Endothelial cell of umbilical vein (primary cell): ENCODE measurements at regions not wholly inside any gene's neighbourhood (a gene's known extent, or its start where the extent isn't known, plus 50 kb on each side); places are given as distances from the start of the nearest gene placed in this dataset.

ENCODE experiments used
- BruUV-seq: library from RNA; stranded (reverse); fragments of 400-500 nt; replicated peaks from 2 replicates; lab custom pipeline; 2021; lab: Mats Ljungman, UMichigan
- CTCF ChIA-PET: fragments of 300-600, 350-600 bp; sonication (Branson Sonifier 250); formaldehyde crosslinking; loops from one replicate; lab custom pipeline; 2021; ENCODE audit warnings: antibody characterized with exemption, inconsistent platforms; lab: Charles Lee
- POLR2A ChIA-PET: fragments of 300-600, 350-600 bp; sonication (Branson Sonifier 250); formaldehyde crosslinking; loops from one replicate; lab custom pipeline; 2021; ENCODE audit warnings: antibody characterized with exemption, inconsistent platforms; lab: Charles Lee
- DNase-seq: peaks from one replicate; pipeline ENCODE4 v3.0.0-alpha.2; 2011; ENCODE audit warnings: low read depth, low spot score
- FAIRE-seq: peaks from 2 replicates; lab custom pipeline; 2011; peaks lifted over from hg19 to GRCh38; lab: Jason Lieb, UNC
- H2AFZ ChIP-seq: 2 replicates; pipeline ENCODE4 v1.6.0; 2012; ENCODE audit warnings: low read depth, low read length, control low read depth, inconsistent platforms
- H3K27ac ChIP-seq: 2 replicates; pipeline ENCODE4 v1.5.1; 2011; ENCODE audit warnings: low read depth, mild to moderate bottlenecking, control low read depth, low read length, moderate library complexity; ENCODE audit not compliant: insufficient read depth
- H3K27me3 ChIP-seq, 2 experiments: 2 replicates each; pipeline versions ENCODE4 v1.6.0 to v1.6.1; 2011; ENCODE audit warnings: low read length in 2 of 2, mixed read lengths in 1 of 2; ENCODE audit not compliant: control insufficient read depth in 2 of 2, insufficient read depth in 2 of 2
- H3K36me3 ChIP-seq, 2 experiments: 2 replicates in 1 of 2; 3 replicates in 1 of 2; pipeline ENCODE4 v1.5.1; 2011; ENCODE audit warnings: low read length in 2 of 2, mild to moderate bottlenecking in 1 of 2, moderate library complexity in 1 of 2; ENCODE audit not compliant: control insufficient read depth in 2 of 2, insufficient read depth in 2 of 2; ENCODE audit errors: extremely low read depth in 1 of 2
- H3K4me1 ChIP-seq: 3 replicates; pipeline ENCODE4 v1.5.1; 2011; ENCODE audit warnings: mild to moderate bottlenecking, low read length; ENCODE audit not compliant: control insufficient read depth, insufficient read depth; ENCODE audit errors: extremely low read depth
- H3K4me2 ChIP-seq: 2 replicates; pipeline ENCODE4 v1.6.1; 2011; ENCODE audit warnings: low read length, control low read depth, mixed read lengths; ENCODE audit not compliant: insufficient read depth
- H3K4me3 ChIP-seq, 3 experiments: fragments of 200-600 bp in 1 of 3; sonication (generic), shearing (Covaris generic) in 1 of 3; replicated peaks in 1 of 3; 2 replicates each; pipeline ENCODE4 v1.5.1; 2011 to 2016; ENCODE audit warnings: control low read depth in 3 of 3, low read length in 3 of 3, mild to moderate bottlenecking in 2 of 3, inconsistent platforms in 1 of 3, low read depth in 1 of 3, moderate library complexity in 1 of 3; ENCODE audit not compliant: insufficient read depth in 1 of 3
- H3K79me2 ChIP-seq: 2 replicates; pipeline ENCODE4 v1.6.0; 2012; ENCODE audit warnings: low read length, inconsistent platforms; ENCODE audit not compliant: control insufficient read depth, insufficient read depth
- H3K9ac ChIP-seq: replicated peaks from 2 replicates; pipeline ENCODE3; 2011; ENCODE audit warnings: low read length, control low read depth; ENCODE audit not compliant: insufficient read depth; ENCODE audit errors: extremely low read depth
- H3K9me1 ChIP-seq: replicated peaks from 3 replicates; pipeline ENCODE4 v1.6.0; 2011; ENCODE audit warnings: mild to moderate bottlenecking, low read length; ENCODE audit not compliant: control insufficient read depth, insufficient read depth; ENCODE audit errors: extremely low read depth
- H3K9me3 ChIP-seq: replicated peaks from 2 replicates; pipeline ENCODE4 v1.5.1; 2012; ENCODE audit warnings: low read length, inconsistent platforms; ENCODE audit not compliant: control insufficient read depth, insufficient read depth
- H4K20me1 ChIP-seq: replicated peaks from 2 replicates; pipeline ENCODE3; 2011; ENCODE audit warnings: mild to moderate bottlenecking, low read length; ENCODE audit not compliant: control insufficient read depth, insufficient read depth; ENCODE audit errors: extremely low read depth
- EZH2 ChIP-seq: IDR thresholded peaks from 2 replicates; pipeline ENCODE4 v1.6.1; 2012; ENCODE audit warnings: borderline replicate concordance, low read depth, mild to moderate bottlenecking, moderate library complexity, low read length, inconsistent platforms; ENCODE audit not compliant: severe bottlenecking
- FOS ChIP-seq: IDR thresholded peaks from 2 replicates; pipeline ENCODE4 v1.6.1; 2011; ENCODE audit warnings: mild to moderate bottlenecking, low read length, moderate library complexity, borderline replicate concordance; ENCODE audit not compliant: insufficient read depth
- GATA2 ChIP-seq: IDR thresholded peaks from 2 replicates; pipeline ENCODE4 v1.7.0; 2011; ENCODE audit warnings: low read depth, mild to moderate bottlenecking, moderate library complexity, mixed read lengths, low read length; ENCODE audit not compliant: insufficient read length, insufficient read depth
- JUN ChIP-seq: IDR thresholded peaks from 2 replicates; pipeline ENCODE4 v1.6.1; 2011; ENCODE audit warnings: borderline replicate concordance, low read depth; ENCODE audit not compliant: insufficient read length, insufficient read depth
- MYC ChIP-seq: IDR thresholded peaks from one replicate; pipeline ENCODE4 v1.6.1; 2011; ENCODE audit warnings: mild to moderate bottlenecking, low read depth, low read length
- POLR2A ChIP-seq: IDR thresholded peaks from 2 replicates; pipeline ENCODE4 v1.6.1; 2012; ENCODE audit warnings: low read depth, mild to moderate bottlenecking, control low read depth, low read length
- POLR2AphosphoS5 ChIP-seq: IDR thresholded peaks from 2 replicates; pipeline ENCODE4 v1.6.1; 2012; ENCODE audit warnings: low read depth, mild to moderate bottlenecking, control low read depth, low read length, moderate library complexity; ENCODE audit not compliant: insufficient read depth
- dilution Hi-C: fragments of 300-500 bp; cut with MboI; formaldehyde crosslinking; loops from one replicate; pipeline ENCODE4 v1.15.0; 2019; ENCODE audit warnings: low sequenced_read_pairs; ENCODE audit not compliant: extremely low pct_ligation_motif_present
- intact Hi-C: fragments of 100-400 bp; cut with micrococcal nuclease; formaldehyde crosslinking; loops from one replicate; pipeline ENCODE4 v1.10.0; 2022
- TF ChIP-seq, protein P1 (sequence below): IDR thresholded peaks from 2 replicates; pipeline ENCODE4 v1.6.1; 2011; ENCODE audit not compliant: insufficient read depth, insufficient read length
- TF ChIP-seq, protein P2 (sequence below), 2 donors: IDR thresholded peaks; 1 replicate in 1 of 2; 2 replicates in 1 of 2; pipeline ENCODE4 v1.5.1; 2011; ENCODE audit warnings: low read length in 2 of 2, mild to moderate bottlenecking in 2 of 2, moderate library complexity in 2 of 2, control low read depth in 1 of 2, inconsistent platforms in 1 of 2, low read depth in 1 of 2; ENCODE audit not compliant: insufficient read depth in 1 of 2; ENCODE audit errors: extremely low read depth in 1 of 2

DNA sequence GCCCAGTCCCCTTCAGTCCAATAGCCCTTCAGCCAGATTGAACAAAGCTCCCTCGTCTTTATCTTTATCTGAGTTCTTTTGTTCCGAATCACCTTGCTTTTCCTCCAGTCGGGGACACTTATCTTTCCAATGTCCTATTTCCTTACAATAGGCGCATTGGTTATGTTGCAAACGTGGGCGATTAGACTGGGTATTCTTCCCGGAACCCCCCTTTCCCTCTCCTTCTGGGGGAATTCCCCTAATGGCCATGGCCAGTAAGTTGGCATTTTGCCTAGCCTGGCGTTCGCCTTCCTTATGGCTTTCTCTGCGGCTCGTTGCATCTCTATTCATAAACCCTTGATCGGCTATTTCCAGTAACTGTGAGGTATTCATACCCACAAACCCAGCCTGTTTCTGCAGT is 82.2 kb upstream of the VEPH1 start:
- DNase-seq (no peak), FAIRE-seq (no peak)
- POLR2A ChIA-PET = no interaction called here
- Histone ChIP-seq H3K9me3 (no peaks in the 10 kb centered on the region), H3K9me1 (no peaks in the 10 kb centered on the region), H3K4me2 (no peak overlapping the region), H4K20me1 (no peaks in the 10 kb centered on the region), H3K9ac (no peak overlapping the region), H3K27ac (no peak overlapping the region), H3K79me2 (no peaks in the 10 kb centered on the region), H2AFZ (no peak overlapping the region), H3K27me3 (peaks cover 0 to 5% of the 10 kb centered on the region in 2 experiments), H3K4me3 (no peak overlapping the region), H3K4me1 (no peaks in the 10 kb centered on the region), H3K36me3 (no peaks in the 10 kb centered on the region)
- dilution Hi-C loops (no loop called here), intact Hi-C loops (no loop called here)
- BruUV-seq = no TSS peak
- TF ChIP-seq, protein P1, sequence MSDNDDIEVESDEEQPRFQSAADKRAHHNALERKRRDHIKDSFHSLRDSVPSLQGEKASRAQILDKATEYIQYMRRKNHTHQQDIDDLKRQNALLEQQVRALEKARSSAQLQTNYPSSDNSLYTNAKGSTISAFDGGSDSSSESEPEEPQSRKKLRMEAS = no peak
- TF ChIP-seq FOS (no peak), POLR2A (no peak), GATA2 (no peak), JUN (no peak), EZH2 (no peak), MYC (no peak), POLR2AphosphoS5 (no peak)
- TF ChIP-seq, protein P2, sequence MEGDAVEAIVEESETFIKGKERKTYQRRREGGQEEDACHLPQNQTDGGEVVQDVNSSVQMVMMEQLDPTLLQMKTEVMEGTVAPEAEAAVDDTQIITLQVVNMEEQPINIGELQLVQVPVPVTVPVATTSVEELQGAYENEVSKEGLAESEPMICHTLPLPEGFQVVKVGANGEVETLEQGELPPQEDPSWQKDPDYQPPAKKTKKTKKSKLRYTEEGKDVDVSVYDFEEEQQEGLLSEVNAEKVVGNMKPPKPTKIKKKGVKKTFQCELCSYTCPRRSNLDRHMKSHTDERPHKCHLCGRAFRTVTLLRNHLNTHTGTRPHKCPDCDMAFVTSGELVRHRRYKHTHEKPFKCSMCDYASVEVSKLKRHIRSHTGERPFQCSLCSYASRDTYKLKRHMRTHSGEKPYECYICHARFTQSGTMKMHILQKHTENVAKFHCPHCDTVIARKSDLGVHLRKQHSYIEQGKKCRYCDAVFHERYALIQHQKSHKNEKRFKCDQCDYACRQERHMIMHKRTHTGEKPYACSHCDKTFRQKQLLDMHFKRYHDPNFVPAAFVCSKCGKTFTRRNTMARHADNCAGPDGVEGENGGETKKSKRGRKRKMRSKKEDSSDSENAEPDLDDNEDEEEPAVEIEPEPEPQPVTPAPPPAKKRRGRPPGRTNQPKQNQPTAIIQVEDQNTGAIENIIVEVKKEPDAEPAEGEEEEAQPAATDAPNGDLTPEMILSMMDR (IDR thresholded peaks at IDR 0.05; ENCODE audit: extremely low read depth in 1 of 2, insufficient read depth in 1 of 2, low read depth in 1 of 2, low read length in 2 of 2) = no peak
- CTCF ChIA-PET = interaction anchor here (1.1 kb wide), 1 partner anchor 53 kb away, joined by 4 read pairs; no protein-coding TSS in a partner anchor
